HG03469 (cell line): ENCODE measurements at regions not wholly inside any gene's neighbourhood (a gene's known extent, or its start where the extent isn't known, plus 50 kb on each side); places are given as distances from the start of the nearest gene placed in this dataset.

ENCODE experiments used
- ATAC-seq: cut with Tn5 transposase; IDR thresholded peaks from one replicate; pipeline ENCODE4 v1.9.1; 2021; ENCODE audit warnings: mild to moderate bottlenecking, moderate library complexity, moderate number of reproducible peaks; ENCODE audit not compliant: unreplicated experiment

DNA sequence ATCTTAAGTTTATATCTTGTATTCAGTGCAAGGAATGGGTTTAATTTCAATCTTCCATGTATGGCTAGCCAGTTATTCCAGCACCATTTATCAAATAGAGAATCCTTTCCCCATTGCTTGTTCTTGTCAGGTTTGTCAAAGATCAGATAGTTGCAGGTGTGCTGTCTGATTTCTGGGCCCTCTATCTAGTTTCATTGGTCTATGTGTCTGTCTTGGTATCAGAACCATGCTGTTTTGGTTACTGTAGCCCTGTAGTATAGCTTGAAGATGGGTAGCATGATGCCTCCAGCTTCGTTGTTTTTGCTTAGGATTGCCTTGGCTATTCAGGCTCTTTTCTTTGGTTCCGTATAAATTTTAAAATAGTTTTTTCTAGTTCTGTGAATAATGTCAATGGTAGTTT is 200.0 kb downstream of the MANEA start:
- no peak for ATAC-seq

DNA sequence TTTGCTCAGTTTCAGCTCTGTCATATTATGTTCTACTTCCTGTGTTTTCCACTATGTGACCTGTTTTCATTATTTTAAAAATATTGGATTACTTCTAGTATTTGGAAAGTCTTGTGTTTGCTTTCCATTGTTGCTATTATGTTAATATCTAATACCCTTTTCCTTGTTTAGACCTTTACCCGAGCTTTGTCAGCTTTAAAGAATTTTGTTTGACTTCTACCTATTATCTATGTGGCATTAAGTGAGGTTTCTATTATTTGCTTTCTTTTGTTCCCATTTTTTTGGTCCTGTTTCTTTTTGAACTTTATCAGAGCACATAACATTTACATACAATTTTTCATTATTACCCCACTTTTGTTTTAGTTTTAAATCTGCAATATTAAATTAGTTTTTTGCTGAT is 202.7 kb downstream of the MANEA start:
- ATAC-seq = no peak

DNA sequence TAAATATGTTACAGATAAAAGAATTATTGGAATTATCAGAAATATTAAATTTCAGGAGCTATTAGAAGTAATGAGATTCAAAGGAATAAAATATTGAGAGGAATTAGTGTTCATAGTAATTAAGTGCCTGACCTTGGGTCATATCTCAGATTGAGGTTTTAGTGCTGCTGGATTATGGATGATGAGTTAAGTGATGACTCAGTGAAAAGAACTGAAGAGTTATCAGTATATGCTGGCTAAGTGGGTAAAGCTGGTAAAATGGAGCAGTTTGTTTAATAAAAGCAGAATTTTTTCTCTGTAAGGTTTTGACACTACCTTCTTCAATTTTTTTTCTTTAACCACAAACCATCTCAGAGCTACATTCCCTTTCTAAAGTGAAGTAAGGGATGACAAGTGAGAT is 206.7 kb downstream of the MANEA start:
- no peak for ATAC-seq

DNA sequence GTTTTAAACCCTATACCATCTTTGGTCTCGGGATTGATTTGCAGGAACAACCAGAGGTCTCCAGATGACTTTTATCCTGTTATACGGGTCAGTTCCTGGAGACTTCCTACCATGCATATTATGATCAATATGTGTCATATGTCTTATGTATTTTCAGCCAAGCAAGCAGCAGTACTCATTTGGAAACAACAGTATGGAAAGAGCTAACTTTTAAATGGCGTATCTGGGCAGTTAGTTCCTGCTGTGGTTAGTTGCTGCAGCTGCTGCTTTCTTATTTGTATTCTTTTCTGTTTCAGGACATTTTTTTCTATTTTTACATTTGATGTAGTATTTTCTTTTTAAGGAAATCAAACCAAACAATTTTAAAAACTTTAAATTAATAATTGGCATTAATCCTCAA is 207.5 kb downstream of the MANEA start:
- ATAC-seq = peak; percentile 64

DNA sequence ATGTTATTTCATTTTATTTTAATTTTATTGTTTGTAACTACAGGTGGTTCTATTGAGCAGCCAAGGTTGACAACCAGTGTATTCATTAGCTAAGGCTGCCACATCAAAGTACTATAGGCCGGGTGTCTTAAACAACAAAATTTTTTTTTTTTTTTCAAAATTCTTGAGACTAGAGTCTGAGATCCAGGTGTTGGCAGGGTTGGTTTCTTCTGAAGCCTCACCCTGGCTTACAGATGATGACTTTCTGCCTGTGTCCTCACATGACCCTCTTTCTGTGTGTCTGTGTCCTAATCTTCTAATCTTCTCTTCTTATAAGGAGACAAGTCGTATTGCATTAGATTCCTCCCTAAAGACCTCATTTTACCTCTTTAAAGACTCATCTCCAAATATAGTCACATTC is 208.4 kb downstream of the MANEA start:
- no peak for ATAC-seq

DNA sequence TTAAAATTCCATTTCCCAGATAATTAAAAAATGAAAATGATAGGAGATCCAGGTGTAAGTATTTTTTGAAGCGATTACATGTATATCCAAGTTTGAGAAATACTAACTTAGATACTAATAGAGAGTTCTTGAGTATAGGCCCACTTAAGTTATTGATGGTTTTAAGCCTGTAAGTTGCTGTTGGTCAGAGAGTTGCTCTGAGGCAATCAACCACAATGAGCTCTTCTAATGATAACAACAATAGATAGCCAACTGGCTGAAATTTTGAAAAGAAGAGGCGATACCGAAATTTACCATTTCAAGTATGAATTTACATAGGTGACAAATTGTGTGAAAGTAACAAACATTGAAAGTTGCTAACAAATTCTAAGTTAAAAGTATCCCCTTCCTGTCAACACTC is 209.5 kb downstream of the MANEA start:
- no peak for ATAC-seq

DNA sequence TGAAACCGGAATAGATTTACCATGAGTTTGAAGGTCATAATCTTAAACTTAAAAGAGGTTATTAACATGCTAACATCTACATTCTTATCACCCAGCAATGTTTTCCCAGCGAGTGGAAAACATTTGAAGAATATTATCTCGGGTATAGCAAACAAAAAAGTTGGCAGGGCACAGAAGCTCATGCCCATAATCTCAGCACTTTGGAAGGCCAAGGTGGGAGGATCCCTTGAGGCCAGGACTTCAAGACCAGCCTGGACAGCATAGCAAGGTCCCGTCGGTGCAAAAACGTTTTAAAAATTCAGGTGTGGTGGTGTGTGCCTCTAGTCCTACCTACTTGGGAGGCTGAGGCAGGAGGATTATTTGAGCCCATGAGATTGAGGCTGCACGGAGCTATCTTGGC is 213.5 kb downstream of the MANEA start:
- no peak for ATAC-seq

DNA sequence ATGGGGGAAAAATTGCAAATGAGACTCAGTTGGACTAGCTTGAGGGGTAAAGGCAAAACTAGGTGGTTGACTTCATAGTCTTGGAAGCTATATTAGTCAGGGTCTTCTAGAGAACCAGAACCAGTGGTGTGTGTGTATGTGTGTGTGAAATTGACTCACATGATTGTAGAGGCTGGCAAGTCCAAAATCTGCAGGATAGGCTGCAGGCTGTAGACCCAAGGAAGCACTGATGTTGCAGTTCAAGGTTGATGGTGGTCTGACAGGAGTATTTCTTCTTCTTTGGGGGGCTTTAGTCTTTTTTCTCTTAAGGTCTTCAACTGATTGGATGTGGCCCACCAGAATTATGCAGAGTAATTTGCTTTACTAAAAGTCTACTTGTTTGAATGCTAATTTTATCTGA is 217.4 kb downstream of the MANEA start:
- no peak for ATAC-seq

DNA sequence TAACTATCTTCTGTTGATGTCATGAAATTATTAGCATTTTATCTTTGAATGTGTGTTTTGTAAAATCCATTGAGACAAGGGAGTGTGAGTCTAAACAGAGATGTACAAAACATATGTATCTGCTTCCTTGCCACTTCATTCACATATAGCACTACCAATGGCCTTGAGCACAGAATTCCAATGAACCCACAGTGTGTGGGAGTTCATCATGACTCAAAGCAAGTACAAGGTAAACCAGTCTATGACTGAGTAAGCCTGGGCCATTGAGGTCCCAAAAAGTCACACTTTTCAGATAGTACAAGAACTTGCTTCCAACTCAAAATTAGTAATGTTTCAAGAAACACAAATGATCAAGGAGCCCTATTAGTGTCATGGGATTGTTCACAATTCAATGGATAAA is 218.6 kb downstream of the MANEA start:
- ATAC-seq = no peak

DNA sequence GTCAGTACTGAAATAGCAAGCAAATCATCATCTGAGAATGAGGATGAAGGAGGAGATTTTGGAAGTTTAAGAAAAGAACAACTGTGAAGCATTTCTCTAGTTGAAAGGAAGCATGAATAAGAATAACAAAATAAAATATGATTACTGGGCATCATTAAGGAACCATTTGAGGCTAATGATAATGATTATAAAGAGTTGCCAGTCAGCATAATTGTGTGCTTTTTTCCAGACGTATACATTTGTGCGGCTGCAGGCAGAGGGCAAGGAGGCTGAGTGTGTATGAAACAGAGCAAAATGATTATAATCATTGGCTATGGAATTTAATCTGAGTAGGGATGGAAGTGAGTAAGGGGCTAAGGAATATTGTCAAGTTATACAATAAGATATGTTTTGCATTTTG is 218.7 kb upstream of the FUT9 start:
- no peak for ATAC-seq

DNA sequence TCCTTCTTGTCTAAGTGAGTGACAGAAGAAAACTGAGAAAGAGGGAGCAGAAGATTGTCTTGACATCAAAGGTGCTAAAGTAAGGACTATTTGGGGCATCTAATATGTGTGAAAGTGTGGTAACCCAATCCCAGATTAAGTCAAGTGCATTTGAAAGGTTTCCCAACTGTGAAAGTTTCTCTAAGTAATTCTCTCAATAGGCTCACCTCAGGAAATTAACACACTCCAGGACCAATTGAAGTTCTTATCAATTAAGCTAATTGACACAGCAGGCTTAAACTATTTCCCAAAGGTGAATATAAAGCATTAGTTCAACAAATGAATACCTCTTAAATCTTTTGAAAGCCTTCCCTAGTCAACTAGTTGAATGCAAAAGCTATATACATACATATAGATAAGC is 212.8 kb upstream of the FUT9 start:
- ATAC-seq = no peak

DNA sequence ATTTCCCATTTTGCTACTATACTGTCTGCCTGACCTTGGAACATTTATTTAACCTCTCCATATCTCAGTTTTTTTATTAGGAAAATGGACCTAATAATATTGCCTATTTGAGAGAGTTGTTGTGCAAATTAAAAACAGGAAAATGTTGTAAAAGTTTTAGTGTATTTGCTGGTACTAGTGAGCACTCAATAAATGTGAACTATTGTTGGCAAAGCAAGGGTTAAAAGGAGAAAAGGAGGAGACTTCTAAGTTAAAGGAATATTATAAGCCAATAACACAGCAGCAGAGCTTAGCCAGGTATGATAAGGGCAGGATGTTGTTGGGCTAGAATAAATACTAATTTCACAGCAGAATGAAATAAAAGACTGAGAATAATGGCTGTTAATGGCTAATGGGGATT is 211.9 kb upstream of the FUT9 start:
- ATAC-seq = no peak

DNA sequence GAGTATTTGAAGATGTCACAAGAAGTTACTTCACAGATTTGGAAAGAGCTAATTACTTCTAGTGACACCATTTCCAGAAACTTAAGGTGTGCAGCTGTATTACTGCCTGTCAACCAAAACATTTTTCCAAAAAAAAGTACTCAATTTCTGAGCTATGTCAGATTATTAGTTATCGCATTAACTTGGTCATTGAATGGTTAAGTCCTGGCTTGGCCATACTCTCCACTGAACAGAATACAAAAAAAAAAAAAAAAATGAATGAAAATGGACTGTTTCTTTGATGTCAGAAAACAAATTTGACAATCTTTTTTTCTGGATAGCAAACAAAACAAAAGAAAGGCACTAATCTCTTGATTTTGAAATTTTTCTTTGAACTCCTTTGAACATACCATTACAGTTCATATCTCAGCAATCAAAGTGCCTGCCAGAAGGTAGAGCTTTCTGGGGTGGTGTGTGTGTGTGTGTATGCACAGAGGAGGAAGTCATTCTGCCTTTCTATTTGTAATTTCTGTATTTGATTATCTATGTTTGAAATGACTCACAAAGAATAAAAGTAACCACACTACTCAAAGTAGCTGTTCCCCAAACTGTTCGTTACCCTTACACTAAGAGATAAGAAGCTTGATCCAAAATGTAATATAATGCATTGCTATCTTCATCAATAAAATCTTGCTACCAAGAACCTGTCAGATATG is 210.8 kb upstream of the FUT9 start:
- peak; percentile 61 for ATAC-seq

DNA sequence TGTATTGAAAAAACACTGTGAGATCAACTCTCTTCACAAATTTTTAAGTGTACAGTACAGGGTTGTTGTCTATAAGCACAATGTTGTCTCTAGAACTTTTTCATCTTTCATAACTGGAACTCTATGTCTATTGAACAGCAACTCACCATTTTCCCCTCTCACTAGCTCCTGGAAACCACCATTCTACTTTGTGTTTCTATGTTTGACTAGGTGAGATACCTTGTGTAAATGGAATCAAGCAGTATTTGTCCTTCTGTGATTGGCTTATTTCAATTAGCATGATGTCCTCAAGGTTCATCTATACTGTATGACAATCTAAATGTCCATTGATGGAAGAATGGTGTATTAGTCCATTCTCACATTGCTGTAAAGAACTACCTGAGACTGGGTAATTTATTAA is 210.1 kb upstream of the FUT9 start:
- no peak for ATAC-seq

DNA sequence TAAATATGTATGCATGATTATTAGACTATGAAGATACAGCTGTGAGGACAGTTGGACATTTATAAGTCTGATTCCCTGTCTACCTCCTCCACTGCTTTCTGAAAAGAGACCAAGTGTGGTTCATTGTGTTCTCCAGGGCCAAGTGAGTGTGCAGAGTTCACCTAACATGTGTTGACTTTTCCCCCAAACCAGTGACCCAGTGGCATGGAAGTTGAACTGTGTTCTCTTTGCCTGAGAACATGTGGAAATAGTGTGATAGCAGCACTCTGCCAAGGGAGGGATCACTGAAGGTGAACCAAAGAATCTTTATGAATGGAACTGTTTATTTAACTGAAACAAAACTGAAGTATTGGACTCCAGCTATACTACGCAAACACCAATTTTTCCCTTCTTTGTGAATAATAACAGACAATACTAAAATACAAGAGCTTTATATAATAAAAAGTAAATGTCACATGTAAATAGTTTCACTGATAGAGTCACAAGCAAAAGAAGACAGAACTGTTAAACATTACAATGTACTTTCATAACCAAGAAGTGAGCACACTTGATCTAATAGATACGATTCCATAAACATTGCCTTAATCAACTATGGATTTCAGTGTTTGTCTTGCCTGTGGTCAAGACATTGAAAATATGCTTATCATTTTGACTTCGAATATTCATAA is 200.3 kb upstream of the FUT9 start:
- ATAC-seq = no peak

DNA sequence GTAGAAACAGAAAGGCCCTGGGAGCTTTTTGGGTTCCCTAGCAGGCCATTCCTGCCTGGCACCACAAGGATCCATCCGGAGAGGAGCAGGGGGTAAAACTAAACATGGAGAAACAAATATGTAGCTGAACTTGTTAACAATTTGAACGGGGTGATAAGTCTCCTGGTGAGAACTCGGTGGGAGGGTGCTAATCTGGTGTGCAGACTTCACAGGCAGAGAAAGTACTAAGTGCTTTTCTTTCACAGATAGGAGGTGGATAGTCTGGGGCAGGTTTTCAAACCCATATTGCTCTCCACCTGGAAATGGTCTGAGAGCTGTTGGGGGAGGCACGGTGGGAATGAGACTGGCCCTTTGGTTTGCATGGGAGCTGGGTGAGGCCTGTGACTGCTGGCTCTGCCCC is 196.3 kb upstream of the FUT9 start:
- no peak for ATAC-seq

DNA sequence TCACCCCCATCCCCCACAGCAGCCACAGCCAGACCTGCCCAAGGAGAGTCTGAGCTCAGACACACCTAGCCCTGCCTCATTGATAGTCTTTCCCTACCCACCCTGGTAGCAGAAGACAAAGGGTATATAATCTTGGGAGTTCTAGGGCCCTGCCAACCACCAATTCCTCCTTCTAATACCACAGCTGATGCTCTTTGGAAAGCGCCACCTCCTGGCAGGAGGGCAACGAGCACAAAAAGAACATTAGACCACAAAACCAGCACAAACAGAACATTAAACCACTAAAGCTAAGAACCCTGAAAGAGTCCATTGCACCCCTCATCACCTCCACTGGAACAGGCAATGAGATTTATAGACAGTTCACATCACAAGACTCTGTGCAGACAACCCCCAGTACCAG is 195.8 kb upstream of the FUT9 start:
- ATAC-seq = no peak

DNA sequence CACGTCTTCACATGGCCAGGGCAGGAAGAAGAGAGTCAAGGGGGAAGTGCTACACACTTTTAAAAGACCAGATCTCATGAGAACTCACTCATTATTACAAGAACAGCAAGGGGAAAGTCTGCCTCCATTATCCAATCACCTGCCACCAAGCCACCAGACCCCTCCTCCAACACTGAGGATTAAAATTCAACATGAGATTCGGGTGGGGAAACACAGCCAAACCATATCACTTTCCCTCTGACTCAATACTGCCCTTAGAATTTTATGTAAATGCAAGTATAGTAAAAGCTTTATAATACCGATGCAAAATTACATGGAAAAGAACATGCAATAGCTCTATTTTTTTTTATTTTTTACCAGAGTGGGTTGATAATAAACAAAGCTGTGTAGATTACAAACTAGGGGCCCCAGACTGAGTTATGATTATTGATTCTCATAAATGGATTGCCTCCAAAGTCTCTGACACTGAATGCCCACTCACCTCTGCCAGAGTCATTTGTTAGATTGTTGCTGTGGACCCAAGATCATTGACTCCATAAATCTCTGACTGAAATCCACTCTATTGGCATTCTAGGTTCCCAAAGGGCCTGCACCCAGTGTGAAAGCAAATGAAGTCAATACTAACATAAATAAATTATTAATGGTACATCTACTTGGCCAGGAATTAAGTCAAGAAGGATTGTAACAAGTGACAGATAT is 184.8 kb upstream of the FUT9 start:
- no peak for ATAC-seq

DNA sequence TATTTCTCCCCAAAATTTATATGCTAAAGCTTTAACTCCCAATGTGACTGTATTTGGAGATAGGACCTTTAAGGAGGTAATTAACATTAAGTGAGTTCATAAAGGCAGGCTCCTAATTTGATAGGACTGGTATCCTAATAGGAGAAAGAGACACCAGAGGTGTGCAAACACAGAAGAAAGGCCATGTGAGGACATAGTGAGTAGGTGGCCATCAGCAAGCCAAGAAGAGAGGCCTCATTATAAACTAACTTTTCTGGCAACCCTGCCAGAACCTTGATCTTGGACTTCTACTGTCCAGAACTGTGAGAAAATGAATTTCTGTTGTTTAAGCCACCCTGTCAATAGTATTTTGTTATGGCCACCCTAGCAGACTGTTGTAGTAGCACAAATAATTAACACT is 177.9 kb upstream of the FUT9 start:
- ATAC-seq = no peak

DNA sequence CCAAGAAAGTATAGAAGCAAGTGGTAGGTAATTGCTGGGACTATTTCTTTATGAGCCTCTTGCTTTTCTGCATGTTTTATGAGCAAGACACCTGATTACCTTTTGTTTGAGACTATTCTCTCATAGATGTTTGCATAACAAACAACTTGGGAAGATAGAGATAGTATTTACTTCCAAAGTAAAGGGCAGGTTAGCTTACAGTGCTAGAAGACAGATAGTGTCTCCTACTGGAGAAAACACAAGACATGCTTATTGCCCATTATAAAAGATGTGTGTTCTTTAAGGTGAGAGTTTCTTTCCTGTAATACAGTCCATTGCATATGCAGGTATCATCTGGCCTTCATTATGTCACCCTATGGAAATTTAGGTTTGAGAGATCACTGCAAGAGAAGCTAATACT is 174.2 kb upstream of the FUT9 start:
- no peak for ATAC-seq

DNA sequence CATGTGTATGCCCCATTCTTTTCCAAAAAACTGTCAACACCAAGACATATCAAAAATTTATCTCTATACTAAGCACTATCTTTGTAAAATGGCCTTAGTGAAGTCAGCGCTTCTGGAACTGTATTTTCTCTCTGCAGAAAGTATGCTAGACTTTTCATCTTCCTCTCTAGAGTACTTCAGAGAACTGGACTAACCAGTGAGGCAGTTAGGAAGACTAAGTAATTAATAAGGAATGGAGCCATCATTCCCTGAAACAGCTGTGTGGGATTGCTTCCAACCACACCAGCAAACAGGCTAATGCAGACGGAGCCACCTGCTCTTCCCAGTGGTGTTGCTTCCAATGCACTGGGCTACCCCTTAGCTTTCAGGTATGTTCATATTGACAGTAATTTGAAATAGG is 169.1 kb upstream of the FUT9 start:
- ATAC-seq = no peak

DNA sequence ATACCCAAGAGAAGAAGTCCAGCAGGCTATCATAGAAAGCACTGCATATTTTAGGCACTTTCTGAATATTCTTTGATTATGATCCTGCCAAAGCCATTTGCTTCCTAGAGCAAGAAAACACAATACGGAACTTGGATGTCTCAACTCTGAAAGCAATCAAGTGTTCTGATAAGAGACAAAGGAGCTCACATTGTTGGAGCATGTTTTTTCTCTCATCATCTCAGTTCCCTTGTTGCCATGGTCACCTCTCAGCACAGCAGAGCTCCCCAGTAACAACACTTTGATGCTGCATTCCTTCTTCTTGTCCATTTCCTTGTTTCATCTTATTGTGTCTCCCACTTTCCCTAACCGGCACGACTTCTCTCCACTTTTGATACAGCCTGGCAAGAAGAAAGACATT is 168.7 kb upstream of the FUT9 start:
- ATAC-seq = no peak
